CD4-positive, alpha-beta T cell treated with Interleukin-12 subunit alpha and Interleukin-12 subunit beta, for 1 hour (primary cell): ENCODE measurements at regions not wholly inside any gene's neighbourhood (a gene's known extent, or its start where the extent isn't known, plus 50 kb on each side); places are given as distances from the start of the nearest gene placed in this dataset.
A peak's percentile ranks its signal among the peaks of the same experiment; 100 is the strongest.

Experiments
- DNase-seq: peaks from one replicate; pipeline ENCODE4 v3.0.0-alpha.2; 2020

DNA sequence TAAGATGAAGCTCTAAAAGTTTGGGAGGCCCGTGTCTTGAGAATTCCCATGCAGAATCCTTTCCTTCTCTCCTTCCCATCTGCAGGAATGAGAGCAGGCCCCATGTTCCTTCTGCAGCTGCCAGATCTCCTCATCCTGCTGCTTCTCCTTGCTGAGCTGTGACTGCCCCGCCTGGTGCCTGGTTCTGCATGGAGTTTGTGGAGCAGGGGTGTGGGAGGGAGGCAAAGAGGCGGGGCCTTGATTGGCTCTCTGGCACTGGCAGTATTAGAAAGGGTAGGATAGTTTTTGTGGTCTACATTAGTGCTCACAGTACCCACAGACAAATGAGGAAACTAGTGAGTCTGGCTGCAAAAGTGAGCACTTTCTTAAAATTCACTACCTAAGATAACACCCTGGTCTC is 91.1 kb upstream of the CLPB start:
- DNase-seq, result no peak

DNA sequence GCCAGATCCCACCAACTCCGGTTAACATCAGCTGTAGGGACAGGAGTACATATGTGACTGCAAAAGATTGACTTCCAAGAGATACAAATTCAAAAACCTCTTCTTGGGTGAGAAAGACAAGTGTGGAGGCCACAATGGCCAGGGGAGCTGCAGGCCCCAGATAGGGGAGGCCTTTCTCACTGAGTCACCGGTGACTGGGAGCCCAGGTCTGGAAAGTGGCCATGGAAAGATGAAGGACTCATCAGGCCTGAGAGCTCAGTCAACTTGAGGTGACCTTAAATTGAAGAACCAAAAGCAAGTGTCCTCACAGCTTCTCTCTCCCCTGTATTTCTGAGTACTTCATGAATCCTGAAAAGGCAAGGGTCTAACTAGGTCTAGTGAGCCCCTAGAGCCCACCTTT is 90.4 kb upstream of the CLPB start:
- no peak for DNase-seq

DNA sequence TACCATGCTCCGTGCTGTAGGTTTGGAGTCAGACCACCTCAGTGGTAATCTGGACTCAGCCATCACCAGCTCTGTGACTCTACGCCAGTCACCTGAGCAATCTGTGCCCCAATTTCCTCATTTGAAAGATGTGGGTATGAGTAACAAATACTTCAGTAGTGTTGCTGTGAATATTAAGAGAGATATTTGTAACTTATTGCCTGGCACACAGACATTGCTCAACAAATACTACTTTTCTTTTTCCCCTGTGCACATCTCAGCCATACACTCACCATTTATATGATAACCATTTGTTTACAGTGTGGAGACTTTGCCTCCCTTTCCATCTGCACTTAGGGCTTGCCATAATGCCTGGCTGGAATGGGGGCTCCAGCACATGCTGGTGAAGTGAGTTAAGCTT is 89.7 kb upstream of the CLPB start:
- no peak for DNase-seq

DNA sequence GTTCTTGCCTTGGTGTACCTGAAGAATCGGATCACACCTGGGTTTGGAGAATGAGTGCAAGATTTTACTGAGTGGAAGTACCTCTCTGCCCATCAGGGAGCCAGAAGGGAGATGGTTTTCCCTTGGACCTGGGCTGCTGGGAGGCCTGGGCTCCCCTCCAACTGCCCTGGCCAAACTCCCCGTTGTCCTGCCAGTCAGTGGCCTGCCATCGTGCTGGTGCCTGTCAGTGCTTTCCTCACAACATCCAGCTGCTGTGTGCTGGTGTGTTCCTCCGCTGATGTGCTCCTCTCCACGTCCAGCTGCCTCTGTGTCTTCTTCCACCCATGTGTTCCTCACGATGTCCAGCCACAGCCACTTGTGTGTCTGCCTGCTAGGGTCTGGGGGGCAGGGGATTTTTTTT is 87.9 kb upstream of the CLPB start:
- no peak for DNase-seq

DNA sequence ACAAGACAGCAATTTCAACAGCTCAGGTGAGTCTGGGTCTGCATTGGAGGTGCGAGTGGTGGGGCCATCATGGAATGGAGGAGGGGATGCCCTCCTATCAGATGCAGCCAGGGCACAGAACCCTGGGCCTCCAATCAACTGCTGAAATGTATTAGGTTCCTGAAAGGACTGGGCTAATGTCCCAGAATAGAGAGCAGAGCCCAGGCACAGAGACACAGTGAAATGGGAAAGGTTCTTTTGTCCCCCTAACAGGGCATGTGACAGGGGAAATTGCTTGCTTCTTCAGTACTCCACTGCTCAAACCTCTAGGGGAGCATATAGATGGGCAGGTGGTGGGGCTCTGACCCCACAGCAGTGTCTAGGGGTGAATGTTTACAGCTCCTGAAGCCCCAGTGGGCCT is 87.3 kb upstream of the CLPB start:
- no peak for DNase-seq

DNA sequence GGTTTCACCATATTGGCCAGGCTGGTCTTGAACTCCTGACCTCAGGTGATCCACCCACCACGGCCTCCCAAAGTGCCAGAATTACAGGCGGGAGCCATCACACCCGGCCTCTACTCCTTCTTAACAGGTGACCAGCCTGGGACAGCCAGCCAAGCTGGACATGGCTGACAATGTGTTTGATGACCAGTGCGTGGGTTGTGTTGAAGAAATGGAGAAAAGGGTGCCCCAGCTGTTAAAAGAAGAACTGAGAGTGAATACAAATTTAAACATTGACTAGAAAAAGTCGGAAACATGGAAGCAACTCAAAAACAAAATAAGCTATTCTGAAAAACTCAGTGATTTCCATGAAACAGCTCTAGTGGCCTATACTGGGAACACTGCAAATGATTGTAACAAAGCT is 86.5 kb upstream of the CLPB start:
- no peak for DNase-seq

DNA sequence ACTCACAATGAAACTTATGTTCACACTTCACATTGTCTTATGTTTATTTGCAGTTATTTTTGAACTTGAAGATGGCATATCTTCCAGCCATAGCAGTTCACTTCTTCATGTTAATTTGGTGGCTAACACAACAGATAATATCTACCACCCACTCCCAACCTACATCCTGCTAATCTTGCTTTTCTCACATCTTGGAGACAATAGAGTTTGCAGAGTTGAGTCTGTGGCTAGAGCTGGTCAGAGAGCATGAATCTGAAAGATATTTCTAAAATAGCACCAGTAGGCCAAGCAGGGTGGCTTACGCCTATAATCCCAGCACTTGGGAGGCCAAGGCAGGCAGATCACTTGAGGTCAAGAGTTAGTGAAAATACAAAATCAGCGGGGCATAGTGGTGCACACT is 85.6 kb upstream of the CLPB start:
- peak; percentile 52 for DNase-seq

DNA sequence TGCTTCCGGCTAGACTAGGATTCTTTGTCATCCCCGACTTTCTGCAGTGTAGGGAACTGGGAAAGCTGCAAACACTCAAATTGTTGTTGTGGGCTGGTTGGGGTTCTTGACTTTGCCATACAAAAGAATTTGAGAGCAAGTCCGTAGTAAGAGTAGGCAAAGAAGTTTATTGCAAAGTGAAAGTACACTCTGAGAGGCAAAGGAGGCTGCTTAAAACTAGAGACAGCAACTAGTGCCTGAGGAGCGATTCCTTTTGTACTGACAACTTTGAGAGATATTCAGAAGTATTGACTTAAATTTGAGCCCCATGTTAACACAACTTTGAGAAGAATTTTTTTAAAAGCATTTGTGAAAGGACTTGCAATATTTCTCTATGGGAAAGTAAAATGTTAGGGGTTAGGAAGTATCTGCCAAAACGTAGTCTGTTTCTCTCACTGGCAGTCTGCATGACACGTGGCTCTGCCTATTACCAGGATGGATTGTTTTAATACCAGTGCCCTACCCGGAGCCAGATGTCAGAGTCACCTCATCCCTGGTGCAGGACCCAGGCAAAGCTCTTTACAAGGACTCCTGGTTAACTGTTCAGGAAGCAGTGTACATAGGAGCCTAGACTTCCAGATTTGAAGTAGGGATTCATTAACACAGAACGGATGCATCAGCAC is 85.0 kb upstream of the CLPB start:
- DNase-seq, result peak; percentile 20

DNA sequence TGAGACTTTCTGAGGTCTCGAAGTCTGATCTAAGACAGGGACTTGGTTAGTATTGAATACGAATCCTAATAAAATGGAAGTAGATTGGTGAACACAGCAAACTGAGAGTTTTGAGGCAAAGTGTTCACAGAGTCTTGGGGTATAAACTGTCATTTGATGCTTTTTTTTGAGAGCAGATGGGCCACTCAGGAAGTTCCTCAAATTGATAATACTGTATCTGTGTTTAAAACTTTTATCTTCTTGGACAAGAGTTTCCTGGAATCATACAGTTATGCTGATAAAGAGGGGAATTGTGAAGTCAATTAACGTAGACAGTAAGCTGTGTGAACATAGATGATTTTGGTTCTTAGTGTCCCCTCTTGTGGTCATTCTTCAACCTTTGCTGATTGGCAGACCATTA is 80.0 kb upstream of the CLPB start:
- no peak for DNase-seq

DNA sequence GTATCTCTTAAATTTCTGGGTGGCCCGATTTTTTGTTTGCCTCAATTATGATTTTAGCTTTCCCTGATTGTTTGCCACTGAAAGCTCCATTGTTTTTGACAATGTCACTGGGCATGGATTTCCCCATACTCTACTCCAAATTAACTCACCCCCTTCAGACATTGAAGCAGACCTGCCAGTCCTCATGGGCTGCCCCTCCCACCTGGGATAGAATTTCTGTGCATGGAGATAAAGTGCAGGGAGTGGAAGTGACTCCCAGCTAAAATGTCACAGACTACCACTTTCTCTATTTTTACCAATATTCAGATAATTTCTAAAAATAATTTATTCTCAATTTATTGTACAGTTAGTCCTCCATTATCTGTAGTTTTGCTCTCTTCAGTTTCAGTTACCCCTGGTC is 79.1 kb upstream of the CLPB start:
- no peak for DNase-seq

DNA sequence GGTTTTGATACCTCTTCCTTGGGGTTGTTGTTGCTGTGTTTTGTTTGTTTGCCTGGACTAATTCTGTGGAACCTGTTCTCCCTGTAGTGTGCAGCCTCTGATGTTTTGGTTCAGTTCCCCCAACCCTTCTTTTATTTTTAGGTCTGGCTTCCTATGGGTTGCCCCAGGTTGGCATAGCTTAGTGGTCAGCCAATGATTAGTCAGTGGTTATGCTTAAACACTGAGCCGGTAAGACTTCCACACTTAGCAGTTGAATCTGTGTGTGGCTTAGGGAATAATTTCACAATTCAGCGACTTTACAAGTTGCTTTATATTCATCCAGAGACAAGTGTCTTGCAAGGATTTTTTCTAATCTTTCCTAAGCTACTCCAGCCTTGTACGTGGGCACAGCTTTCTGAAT is 78.6 kb upstream of the CLPB start:
- no peak for DNase-seq

DNA sequence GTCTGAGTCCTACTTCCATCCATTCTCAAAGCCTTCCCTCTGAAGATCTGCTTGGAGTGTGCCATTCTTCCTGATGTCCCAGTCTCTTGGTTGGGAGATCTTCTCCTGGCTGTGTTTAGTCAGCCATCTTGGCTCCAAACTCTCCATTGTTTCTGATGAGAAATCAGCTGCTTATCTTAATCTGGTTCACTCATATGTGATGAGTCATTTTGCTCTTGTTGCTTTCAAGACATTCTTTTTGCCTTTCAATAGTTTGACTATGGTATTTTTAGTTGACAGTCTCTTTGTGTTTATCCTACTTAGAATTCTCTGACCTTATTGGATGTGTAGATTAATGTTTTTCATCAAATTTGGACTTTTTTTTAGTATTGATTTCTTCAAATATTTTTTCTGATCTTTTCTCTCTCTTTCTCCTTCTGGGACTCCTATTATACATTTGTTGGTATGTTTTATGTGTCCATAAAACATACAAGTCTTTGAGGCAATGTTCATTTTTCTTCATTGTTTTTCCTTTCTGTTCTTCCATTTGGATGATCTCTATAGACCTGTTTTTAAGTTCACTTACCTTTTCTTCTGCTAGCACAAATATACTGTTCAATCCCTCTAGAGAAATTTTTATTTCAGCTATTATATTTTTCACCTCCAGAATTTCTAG is 77.2 kb upstream of the CLPB start:
- no peak for DNase-seq

DNA sequence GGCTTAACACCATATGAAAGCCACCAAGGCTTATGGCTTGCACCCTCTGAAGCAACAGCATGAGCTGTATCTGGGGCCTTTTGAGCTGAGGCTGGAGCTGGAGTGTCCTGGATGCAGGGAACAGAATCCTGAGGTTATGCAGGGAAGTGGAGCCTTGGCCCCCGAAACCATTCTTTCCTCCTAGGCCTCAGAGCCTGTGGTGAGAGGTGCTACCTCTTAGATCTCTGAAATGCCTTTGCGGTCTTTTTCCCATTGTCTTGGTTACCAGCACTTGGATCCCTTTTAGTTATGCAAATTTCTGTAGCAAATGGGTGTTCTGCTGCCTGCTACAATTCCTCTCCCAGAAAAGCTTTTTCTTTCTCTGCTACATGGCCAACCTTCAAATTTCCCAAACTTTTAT is 72.7 kb upstream of the CLPB start:
- DNase-seq, result no peak

DNA sequence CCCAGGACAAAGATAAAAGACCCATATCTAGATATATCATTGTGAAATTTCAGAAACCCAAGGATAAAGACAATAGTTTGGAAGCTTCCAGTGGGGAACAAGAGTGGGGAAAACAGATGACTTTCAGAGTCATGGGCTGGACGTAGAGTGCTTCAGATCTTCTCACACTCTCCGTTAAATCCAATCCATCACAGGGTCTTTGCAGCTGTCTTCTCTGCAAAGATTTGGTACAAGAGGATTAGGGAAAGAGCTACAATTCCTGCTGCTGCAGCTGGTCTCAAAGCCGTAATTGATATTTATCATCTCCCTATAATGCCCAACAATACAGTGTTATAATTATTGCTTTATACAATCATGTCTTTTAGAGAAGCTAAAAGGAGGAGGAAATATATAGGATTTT is 63.4 kb upstream of the CLPB start:
- DNase-seq, result no peak

DNA sequence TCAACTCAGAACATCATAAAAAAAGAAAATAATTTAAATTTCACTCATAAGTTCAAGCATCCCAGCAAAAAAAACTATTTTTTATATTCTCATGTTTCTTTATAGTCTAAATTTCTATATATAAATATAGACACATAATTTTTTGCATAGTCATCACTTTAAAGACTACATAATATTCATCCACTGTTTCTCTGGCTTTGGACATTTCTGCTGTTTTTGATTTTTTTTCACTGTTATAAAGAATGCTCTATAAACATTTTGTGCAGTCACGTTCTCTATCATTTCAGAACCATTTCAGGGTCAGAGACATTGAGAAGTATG is 59.7 kb upstream of the CLPB start:
- no peak for DNase-seq

DNA sequence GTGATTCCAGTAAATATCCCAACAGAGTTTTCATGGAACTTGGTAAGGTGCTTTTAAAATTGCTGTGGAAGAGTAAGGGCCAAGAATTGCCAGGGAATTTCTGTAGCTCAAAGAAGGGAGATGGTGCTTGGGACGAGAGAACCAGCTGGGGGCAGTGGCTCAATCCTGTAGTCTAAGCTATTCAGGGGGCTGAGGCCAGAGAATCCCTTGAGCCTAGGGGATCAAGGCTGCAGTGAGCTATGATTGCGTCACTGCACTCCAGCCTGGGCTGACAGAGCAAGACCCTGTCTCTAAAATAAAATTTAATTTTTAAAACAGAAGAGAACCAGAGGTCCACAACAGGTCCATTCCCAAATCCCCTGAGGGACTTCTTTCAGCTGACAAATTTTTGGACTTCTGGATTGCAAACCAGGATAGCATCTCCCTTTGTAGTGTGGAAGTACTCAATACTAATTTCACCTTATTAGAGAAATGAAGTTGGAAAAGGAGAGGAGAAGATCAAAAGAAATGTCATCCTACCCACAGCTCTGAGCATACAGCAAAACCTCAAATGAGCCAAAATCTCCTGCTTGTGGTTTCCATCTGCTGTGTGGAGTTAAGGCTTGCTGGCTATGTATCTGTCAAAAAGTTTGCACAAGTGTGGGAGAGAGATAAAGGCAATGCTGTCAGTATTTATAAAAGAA is 59.2 kb upstream of the CLPB start:
- DNase-seq, result no peak

DNA sequence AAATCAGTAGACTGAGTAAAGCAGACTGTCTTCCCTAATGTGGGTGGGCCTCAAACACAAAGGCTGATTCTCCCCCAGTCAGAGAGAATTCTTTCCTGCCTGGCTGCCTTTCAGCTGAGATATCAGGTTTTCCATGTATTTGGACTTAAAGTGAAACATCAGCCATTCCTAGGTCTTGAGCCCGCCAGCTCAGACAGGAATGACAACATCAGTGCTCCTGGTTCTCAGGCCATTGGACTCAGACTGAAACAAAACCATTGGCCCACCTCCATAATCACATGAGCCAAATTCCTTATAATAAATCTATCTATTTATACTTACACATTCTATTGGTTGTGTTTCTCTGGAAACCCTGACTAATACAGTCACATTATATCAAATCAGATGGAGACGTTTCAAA is 56.7 kb upstream of the CLPB start:
- DNase-seq, result no peak
